ENCODE measurements at regions not wholly inside any gene's neighbourhood (a gene's known extent, or its start where the extent isn't known, plus 50 kb on each side); places are given as distances from the start of the nearest gene placed in this dataset.
"Not testable (repeated sequence)": the region's sequence is repeated elsewhere in the genome, so short reads cannot be mapped to it uniquely, and the experiment has no call there.

GRCh38 chr2:175256391-175256790 is 74.9 kb upstream of the ATP5MC3 start:
- not testable (repeated sequence) for H3K9ac ChIP-seq (ENCODE audit: low read depth, low read length); H3K4me1 ChIP-seq (ENCODE audit: control insufficient read depth, insufficient read depth, low read length); H3K36me3 ChIP-seq (ENCODE audit: insufficient read depth, low read length); H3K4me3 ChIP-seq (ENCODE audit: low read length); H3K4me2 ChIP-seq (ENCODE audit: low read length); H3K9me3 ChIP-seq (replicated peaks; ENCODE audit: low read length)
- H3K27me3 ChIP-seq (ENCODE audit: control insufficient read depth, insufficient read depth, low read length) = peaks cover 19% of the 10 kb centered on the region

- H3K9ac ChIP-seq (ENCODE audit: low read depth, low read length) = no peak overlapping the region
- no peak overlapping the region for H3K4me2 ChIP-seq (ENCODE audit: low read length)
- H3K4me1 ChIP-seq (ENCODE audit: control insufficient read depth, insufficient read depth, low read length) = no peaks in the 10 kb centered on the region
- H3K36me3 ChIP-seq (ENCODE audit: insufficient read depth, low read length) = no peaks in the 10 kb centered on the region
- H3K27me3 ChIP-seq (ENCODE audit: control insufficient read depth, insufficient read depth, low read length) = peaks cover 27% of the 10 kb centered on the region
- no peaks in the 10 kb centered on the region for H3K9me3 ChIP-seq (replicated peaks; ENCODE audit: low read length)
- no peak overlapping the region for H3K4me3 ChIP-seq (ENCODE audit: low read length)
Observed at GRCh38 chr2:175253871-175254270, 72.4 kb upstream of the ATP5MC3 start.

- H3K36me3 ChIP-seq (ENCODE audit: insufficient read depth, low read length) = no peaks in the 10 kb centered on the region
- H3K9ac ChIP-seq (ENCODE audit: low read depth, low read length) = no peak overlapping the region
- H3K4me1 ChIP-seq (ENCODE audit: control insufficient read depth, insufficient read depth, low read length) = no peaks in the 10 kb centered on the region
- no peak overlapping the region for H3K4me3 ChIP-seq (ENCODE audit: low read length)
- no peak overlapping the region for H3K4me2 ChIP-seq (ENCODE audit: low read length)
- H3K27me3 ChIP-seq (ENCODE audit: control insufficient read depth, insufficient read depth, low read length) = peaks cover 43% of the 10 kb centered on the region
- no peaks in the 10 kb centered on the region for H3K9me3 ChIP-seq (replicated peaks; ENCODE audit: low read length)
Observed at GRCh38 chr2:175251425-175252041, 70.0 kb upstream of the ATP5MC3 start.

- no peaks in the 10 kb centered on the region for H3K4me1 ChIP-seq (ENCODE audit: control insufficient read depth, insufficient read depth, low read length)
- H3K4me3 ChIP-seq (ENCODE audit: low read length) = no peak overlapping the region
- no peak overlapping the region for H3K4me2 ChIP-seq (ENCODE audit: low read length)
- no peaks in the 10 kb centered on the region for H3K9me3 ChIP-seq (replicated peaks; ENCODE audit: low read length)
- no peak overlapping the region for H3K9ac ChIP-seq (ENCODE audit: low read depth, low read length)
- no peaks in the 10 kb centered on the region for H3K36me3 ChIP-seq (ENCODE audit: insufficient read depth, low read length)
- H3K27me3 ChIP-seq (ENCODE audit: control insufficient read depth, insufficient read depth, low read length) = peaks cover 33% of the 10 kb centered on the region
Observed at GRCh38 chr2:175247159-175247558, 65.6 kb upstream of the ATP5MC3 start.

GRCh38 chr2:175244697-175245096 is 63.2 kb upstream of the ATP5MC3 start:
- Histone ChIP-seq H3K4me1 (ENCODE audit: control insufficient read depth, insufficient read depth, low read length) (no peaks in the 10 kb centered on the region), H3K4me3 (ENCODE audit: low read length) (no peak overlapping the region), H3K36me3 (ENCODE audit: insufficient read depth, low read length) (no peaks in the 10 kb centered on the region), H3K9ac (ENCODE audit: low read depth, low read length) (no peak overlapping the region), H3K9me3 (replicated peaks; ENCODE audit: low read length) (no peaks in the 10 kb centered on the region), H3K27me3 (ENCODE audit: control insufficient read depth, insufficient read depth, low read length) (peaks cover 36% of the 10 kb centered on the region), H3K4me2 (ENCODE audit: low read length) (no peak overlapping the region)

- Histone ChIP-seq H3K4me1 (ENCODE audit: control insufficient read depth, insufficient read depth, low read length) (no peaks in the 10 kb centered on the region), H3K36me3 (ENCODE audit: insufficient read depth, low read length) (no peaks in the 10 kb centered on the region), H3K4me2 (ENCODE audit: low read length) (no peak overlapping the region), H3K9ac (ENCODE audit: low read depth, low read length) (no peak overlapping the region), H3K27me3 (ENCODE audit: control insufficient read depth, insufficient read depth, low read length) (peaks cover 26% of the 10 kb centered on the region), H3K4me3 (ENCODE audit: low read length) (no peak overlapping the region), H3K9me3 (replicated peaks; ENCODE audit: low read length) (no peaks in the 10 kb centered on the region)
Observed at GRCh38 chr2:175241691-175242090, 60.2 kb upstream of the ATP5MC3 start.

- not testable (repeated sequence) for H3K9ac ChIP-seq (ENCODE audit: low read depth, low read length); H3K4me1 ChIP-seq (ENCODE audit: control insufficient read depth, insufficient read depth, low read length); H3K4me3 ChIP-seq (ENCODE audit: low read length); H3K9me3 ChIP-seq (replicated peaks; ENCODE audit: low read length); H3K4me2 ChIP-seq (ENCODE audit: low read length); H3K36me3 ChIP-seq (ENCODE audit: insufficient read depth, low read length)
- peaks cover 31% of the 10 kb centered on the region for H3K27me3 ChIP-seq (ENCODE audit: control insufficient read depth, insufficient read depth, low read length)
Observed at GRCh38 chr2:175240033-175240432, 58.5 kb upstream of the ATP5MC3 start.

- Histone ChIP-seq H3K9ac (ENCODE audit: low read depth, low read length) (no peak overlapping the region), H3K36me3 (ENCODE audit: insufficient read depth, low read length) (no peaks in the 10 kb centered on the region), H3K27me3 (ENCODE audit: control insufficient read depth, insufficient read depth, low read length) (peaks cover 26% of the 10 kb centered on the region), H3K9me3 (replicated peaks; ENCODE audit: low read length) (no peaks in the 10 kb centered on the region), H3K4me1 (ENCODE audit: control insufficient read depth, insufficient read depth, low read length) (no peaks in the 10 kb centered on the region), H3K4me2 (ENCODE audit: low read length) (no peak overlapping the region), H3K4me3 (ENCODE audit: low read length) (no peak overlapping the region)
Observed at GRCh38 chr2:175236930-175237329, 55.4 kb upstream of the ATP5MC3 start.

GRCh38 chr2:175234650-175235049 is 53.1 kb upstream of the ATP5MC3 start:
- no peak overlapping the region for H3K9ac ChIP-seq (ENCODE audit: low read depth, low read length)
- no peak overlapping the region for H3K4me2 ChIP-seq (ENCODE audit: low read length)
- no peaks in the 10 kb centered on the region for H3K36me3 ChIP-seq (ENCODE audit: insufficient read depth, low read length)
- H3K4me3 ChIP-seq (ENCODE audit: low read length) = no peak overlapping the region
- H3K27me3 ChIP-seq (ENCODE audit: control insufficient read depth, insufficient read depth, low read length) = peaks cover 19% of the 10 kb centered on the region
- H3K9me3 ChIP-seq (replicated peaks; ENCODE audit: low read length) = no peaks in the 10 kb centered on the region
- H3K4me1 ChIP-seq (ENCODE audit: control insufficient read depth, insufficient read depth, low read length) = no peaks in the 10 kb centered on the region

GRCh38 chr2:175234153-175234552 is 52.6 kb upstream of the ATP5MC3 start:
- Histone ChIP-seq H3K36me3 (ENCODE audit: insufficient read depth, low read length) (no peaks in the 10 kb centered on the region), H3K4me1 (ENCODE audit: control insufficient read depth, insufficient read depth, low read length) (no peaks in the 10 kb centered on the region), H3K9ac (ENCODE audit: low read depth, low read length) (no peak overlapping the region), H3K27me3 (ENCODE audit: control insufficient read depth, insufficient read depth, low read length) (peaks cover 19% of the 10 kb centered on the region), H3K9me3 (replicated peaks; ENCODE audit: low read length) (no peaks in the 10 kb centered on the region), H3K4me2 (ENCODE audit: low read length) (no peak overlapping the region), H3K4me3 (ENCODE audit: low read length) (no peak overlapping the region)

GRCh38 chr2:175233135-175233719 is 51.7 kb upstream of the ATP5MC3 start:
- Histone ChIP-seq H3K4me1 (ENCODE audit: control insufficient read depth, insufficient read depth, low read length) (no peaks in the 10 kb centered on the region), H3K4me3 (ENCODE audit: low read length) (no peak overlapping the region), H3K4me2 (ENCODE audit: low read length) (no peak overlapping the region), H3K27me3 (ENCODE audit: control insufficient read depth, insufficient read depth, low read length) (peaks cover 20% of the 10 kb centered on the region), H3K9ac (ENCODE audit: low read depth, low read length) (no peak overlapping the region), H3K36me3 (ENCODE audit: insufficient read depth, low read length) (no peaks in the 10 kb centered on the region), H3K9me3 (replicated peaks; ENCODE audit: low read length) (no peaks in the 10 kb centered on the region)
